ENCODE measurements at regions not wholly inside any gene's neighbourhood (a gene's known extent, or its start where the extent isn't known, plus 50 kb on each side); places are given as distances from the start of the nearest gene placed in this dataset.
A peak's percentile ranks its signal among the peaks of the same experiment; 100 is the strongest.
"Not testable (repeated sequence)": the region's sequence is repeated elsewhere in the genome, so short reads cannot be mapped to it uniquely, and the experiment has no call there.

GRCh38 chr9:31183866-31184265, 1200.6 kb upstream of the ACO1 start:
- DNase-seq, result no peak

DNA sequence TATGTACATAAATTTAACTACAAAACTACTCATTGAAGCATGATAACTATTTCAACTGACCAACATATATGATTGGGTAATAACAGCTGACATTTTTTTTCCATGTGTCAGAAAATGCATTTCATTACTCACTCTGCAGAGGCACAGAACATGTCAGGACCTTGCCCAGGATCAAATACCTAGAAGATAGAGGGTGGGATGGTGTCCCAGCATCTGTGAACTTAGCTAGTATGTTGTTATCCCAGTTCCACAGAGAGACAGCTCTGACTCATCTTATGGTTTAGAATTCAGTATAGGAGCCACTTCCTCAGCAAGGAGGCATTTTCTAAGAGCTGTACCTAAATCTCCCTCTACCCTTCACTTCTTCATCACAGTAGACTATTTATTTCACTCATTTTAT, 1198.6 kb upstream of the ACO1 start:
- DNase-seq, result no peak

GRCh38 chr9:31188496-31188895, 1195.9 kb upstream of the ACO1 start:
- no peak for DNase-seq

GRCh38 chr9:31210978-31211570, 1173.4 kb upstream of the ACO1 start:
- peak; percentile 52 for DNase-seq

GRCh38 chr9:31229976-31230375, 1154.5 kb upstream of the ACO1 start:
- not testable (repeated sequence) for DNase-seq

- no peak for DNase-seq
Observed at GRCh38 chr9:31232485-31232884, 1152.0 kb upstream of the ACO1 start.

DNA sequence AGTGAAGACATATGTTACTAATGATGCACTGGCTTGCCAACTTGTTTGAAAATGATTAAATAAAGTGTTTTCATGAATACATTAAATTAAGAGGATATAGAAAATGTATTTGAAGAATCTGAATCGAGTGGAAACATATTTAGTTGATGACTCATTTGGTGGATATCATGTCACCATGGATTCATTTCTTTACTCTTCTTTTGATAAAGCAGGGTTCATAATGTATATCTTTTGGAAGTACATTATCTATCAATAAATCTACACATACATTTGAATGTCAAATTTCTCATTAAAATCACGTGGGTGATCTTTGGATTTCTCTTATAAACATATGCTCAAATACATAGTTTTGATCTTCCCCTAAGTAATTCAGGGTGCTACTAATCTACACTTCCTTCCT, 1148.1 kb upstream of the ACO1 start:
- DNase-seq, result no peak

DNA sequence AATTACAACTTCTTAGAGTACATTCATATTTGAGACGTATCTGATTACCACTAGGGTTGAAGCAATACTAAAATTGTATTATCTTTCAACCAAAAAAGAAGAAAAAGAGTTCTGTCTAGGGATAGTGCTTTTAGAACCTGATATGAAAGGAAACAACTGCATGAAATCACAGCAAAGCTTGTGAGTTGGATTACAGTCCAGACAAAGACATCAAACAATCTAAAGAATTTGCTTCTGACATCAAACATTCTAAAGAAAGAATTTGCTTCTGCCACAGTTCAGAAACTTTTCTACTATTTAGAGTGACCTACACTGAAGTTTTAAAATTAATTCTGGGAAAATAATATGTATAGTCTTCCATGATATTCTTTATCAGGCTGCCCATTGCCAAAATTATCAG, 1141.1 kb upstream of the ACO1 start:
- no peak for DNase-seq

- DNase-seq, result no peak
Observed at GRCh38 chr9:31248156-31248555, 1136.3 kb upstream of the ACO1 start.

DNA sequence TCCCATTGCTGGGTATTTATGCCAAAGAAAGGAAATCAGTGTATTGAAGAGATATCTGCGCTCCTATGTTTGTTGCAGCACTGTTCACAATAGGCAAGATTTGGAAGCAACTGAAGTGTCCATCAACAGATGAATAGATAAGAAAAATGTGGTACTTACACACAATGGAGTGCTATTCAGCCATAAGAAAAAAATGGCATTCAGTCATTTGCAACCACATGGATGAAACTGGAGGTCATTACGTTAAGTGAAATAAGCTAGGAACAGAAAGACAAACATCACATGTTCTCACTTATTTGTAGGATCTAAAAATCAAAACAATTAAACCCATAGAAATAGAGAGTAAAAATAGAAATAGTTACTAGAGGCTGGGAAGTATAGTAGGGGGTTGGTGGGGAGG, 1133.1 kb upstream of the ACO1 start:
- no peak for DNase-seq

DNA sequence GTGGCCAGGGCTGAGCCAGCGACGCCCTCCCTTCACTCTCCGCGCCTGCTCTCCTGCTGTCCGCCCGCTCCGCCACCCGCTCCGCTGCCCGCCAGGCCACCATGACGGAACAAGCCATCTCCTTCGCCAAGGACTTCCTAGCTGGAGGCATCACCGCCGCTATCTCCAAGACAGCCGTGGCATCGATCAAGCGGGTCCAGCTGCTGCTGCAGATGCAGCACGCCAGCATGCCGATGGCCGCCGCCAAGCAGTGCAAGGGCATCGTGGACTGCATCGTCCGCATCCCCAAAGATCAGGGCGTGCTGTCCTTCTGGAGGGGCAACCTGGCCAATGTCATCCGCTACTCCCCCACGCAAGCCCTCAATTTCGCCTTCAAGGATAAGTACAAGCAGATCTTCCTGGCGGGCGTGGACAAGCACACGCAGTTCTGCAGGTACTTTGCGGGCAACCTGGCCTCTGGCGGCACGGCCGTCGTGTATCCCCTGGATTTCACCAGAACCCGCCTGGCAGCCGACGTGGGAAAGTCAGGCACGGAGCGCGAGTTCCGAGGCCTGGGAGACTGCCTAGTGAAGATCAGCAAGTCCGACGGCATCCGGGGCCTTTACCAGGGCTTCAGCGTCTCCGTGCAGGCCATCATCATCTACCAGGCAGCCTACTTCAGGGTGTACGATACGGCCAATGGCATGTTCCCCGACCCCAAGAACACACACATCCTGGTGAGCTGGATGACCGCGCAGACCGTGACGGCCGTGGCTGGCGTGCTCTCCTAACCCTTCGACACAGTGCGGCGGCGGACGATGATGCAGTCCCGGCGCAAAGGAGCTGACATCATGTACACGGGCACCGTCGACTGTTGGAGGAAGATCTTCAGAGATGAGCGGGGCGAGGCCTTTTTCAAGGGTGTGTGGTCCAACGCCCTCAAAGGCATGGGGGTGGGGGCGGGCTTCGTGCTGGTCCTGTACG, 1130.4 kb upstream of the ACO1 start:
- DNase-seq, result no peak

GRCh38 chr9:31255211-31255610, 1129.2 kb upstream of the ACO1 start:
- no peak for DNase-seq

GRCh38 chr9:31259824-31260223, 1124.6 kb upstream of the ACO1 start:
- DNase-seq, result no peak

GRCh38 chr9:31272456-31273295, 1111.8 kb upstream of the ACO1 start:
- DNase-seq, result no peak

GRCh38 chr9:31275419-31275818, 1109.0 kb upstream of the ACO1 start:
- DNase-seq, result no peak

DNA sequence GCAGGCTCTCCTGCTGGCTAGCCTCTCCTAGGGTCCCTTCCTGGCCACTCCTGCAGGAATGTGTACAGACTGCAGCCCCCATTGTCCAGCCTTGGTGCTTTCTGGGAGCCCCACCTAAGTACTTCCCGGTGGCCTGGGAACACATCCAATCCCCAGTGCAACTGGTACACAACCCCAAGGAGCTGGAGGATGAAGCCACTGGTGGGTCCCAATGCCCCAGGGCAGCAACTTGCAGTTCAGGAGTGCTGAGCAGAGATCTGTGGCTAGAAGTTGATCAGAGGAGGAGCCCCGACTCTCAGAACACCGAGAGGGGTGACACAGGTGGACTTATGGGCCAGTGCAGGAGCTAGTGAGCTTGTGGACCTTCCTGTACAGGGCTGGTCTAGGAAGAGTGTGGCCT, 1093.7 kb upstream of the ACO1 start:
- no peak for DNase-seq

- no peak for DNase-seq
Observed at GRCh38 chr9:31302620-31303418, 1081.6 kb upstream of the ACO1 start.

GRCh38 chr9:31304576-31304975, 1079.9 kb upstream of the ACO1 start:
- no peak for DNase-seq

GRCh38 chr9:31314241-31314640, 1070.2 kb upstream of the ACO1 start:
- DNase-seq, result no peak

DNA sequence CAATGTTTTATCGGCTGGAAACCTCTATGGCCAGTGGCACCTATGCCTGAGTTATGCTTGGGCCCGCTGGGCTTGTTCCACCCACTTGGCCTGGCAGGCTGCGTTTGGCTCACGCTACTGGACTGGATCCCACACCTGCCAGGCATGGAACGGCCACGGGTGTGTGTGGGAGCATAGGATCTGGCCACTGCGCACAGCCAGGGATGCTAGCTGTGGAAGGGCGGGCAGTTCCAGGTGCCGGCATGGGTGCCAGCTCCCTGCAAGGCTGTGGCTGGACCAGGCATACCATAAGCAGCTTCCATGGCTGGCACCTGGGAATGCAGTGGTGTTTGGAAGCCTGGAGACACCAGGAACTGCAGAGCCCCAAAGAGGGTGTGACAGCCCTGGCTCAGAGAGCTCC, 1063.9 kb upstream of the ACO1 start:
- no peak for DNase-seq

- DNase-seq, result no peak
Observed at GRCh38 chr9:31321256-31321655, 1063.2 kb upstream of the ACO1 start.

DNA sequence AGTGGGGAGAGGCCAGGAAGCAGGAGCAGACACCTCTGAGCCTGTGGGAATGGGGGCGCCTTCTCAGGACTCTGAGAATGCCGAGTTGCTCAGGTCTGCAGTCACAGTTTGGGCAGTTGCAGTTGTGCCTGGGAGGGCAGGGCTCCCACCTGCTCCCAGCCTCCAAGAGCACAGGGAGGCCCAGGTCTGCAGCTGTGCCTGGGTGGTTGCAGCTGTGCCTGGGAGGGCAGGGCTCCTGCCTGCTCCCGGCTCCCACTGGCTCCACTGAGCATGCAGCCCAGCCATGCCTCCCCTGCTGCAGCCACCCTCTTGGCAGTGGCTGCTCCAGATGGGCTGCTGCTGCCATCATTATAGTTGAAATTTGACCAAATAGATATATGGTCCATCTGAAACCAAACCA, 1062.8 kb upstream of the ACO1 start:
- DNase-seq, result no peak
